GM12874 (cell line): ENCODE measurements at regions not wholly inside any gene's neighbourhood (a gene's known extent, or its start where the extent isn't known, plus 50 kb on each side); places are given as distances from the start of the nearest gene placed in this dataset.

ENCODE experiments used
- TF ChIP-seq, protein P1 (sequence below): IDR thresholded peaks from 2 replicates; pipeline ENCODE4 v1.5.1; 2011; ENCODE audit warnings: low read depth, mild to moderate bottlenecking, control low read depth, low read length, moderate library complexity; ENCODE audit not compliant: insufficient read depth

- TF ChIP-seq, protein P1, sequence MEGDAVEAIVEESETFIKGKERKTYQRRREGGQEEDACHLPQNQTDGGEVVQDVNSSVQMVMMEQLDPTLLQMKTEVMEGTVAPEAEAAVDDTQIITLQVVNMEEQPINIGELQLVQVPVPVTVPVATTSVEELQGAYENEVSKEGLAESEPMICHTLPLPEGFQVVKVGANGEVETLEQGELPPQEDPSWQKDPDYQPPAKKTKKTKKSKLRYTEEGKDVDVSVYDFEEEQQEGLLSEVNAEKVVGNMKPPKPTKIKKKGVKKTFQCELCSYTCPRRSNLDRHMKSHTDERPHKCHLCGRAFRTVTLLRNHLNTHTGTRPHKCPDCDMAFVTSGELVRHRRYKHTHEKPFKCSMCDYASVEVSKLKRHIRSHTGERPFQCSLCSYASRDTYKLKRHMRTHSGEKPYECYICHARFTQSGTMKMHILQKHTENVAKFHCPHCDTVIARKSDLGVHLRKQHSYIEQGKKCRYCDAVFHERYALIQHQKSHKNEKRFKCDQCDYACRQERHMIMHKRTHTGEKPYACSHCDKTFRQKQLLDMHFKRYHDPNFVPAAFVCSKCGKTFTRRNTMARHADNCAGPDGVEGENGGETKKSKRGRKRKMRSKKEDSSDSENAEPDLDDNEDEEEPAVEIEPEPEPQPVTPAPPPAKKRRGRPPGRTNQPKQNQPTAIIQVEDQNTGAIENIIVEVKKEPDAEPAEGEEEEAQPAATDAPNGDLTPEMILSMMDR: no peak
These were observed 407.2 kb downstream of the HLX start for GRCh38 chr1:221286399-221286798.

- TF ChIP-seq, protein P1: no peak
These were observed 409.9 kb downstream of the HLX start for GRCh38 chr1:221289103-221289502.

GRCh38 chr1:221290669-221291068 is 411.4 kb downstream of the HLX start:
- TF ChIP-seq, protein P1: no peak

DNA sequence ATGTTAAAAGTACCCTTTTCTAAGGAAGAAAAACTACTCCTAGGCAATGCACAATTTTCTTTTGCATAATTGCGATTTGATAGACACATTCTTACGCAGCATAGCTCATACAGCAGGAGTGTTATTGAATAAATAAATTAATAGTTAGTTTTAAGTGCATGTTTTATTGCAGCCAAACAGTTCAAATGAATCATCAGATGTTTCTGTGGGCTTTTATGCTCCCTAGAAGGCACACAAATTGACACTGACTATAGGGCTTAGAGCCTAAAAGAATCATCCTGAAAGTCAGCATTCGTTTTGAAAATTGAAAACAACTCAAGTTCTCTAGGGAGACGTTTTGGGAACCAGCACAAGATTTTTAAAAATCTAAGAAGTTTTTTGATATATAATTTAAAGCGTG is 411.9 kb downstream of the HLX start:
- TF ChIP-seq, protein P1: no peak

- TF ChIP-seq, protein P1: no peak
These were observed 413.4 kb downstream of the HLX start for GRCh38 chr1:221292652-221293051.

DNA sequence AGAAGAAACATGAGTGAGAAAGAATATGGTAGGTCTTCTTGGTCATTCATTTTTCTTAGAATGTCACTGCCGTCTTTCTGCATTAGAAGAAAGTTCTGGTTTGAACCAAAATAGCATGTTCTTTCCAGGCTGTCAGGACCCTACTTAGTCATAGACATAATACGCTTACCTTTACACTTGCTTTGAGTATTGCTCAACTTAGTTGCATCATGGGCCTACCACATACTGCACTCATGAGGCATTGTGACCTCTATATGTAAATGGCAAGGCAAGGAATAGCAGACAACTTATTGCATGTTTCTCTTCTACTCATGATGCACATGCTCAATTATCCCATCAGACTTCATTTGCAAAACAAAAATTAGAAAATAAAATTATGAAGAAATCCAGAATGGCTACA is 415.0 kb downstream of the HLX start:
- TF ChIP-seq, protein P1: no peak

GRCh38 chr1:221302357-221302756 is 423.1 kb downstream of the HLX start:
- TF ChIP-seq, protein P1: no peak

- TF ChIP-seq, protein P1: no peak
These were observed 423.6 kb downstream of the HLX start for GRCh38 chr1:221302810-221303209.
